ENCODE measurements at regions not wholly inside any gene's neighbourhood (a gene's known extent, or its start where the extent isn't known, plus 50 kb on each side); places are given as distances from the start of the nearest gene placed in this dataset.

DNA sequence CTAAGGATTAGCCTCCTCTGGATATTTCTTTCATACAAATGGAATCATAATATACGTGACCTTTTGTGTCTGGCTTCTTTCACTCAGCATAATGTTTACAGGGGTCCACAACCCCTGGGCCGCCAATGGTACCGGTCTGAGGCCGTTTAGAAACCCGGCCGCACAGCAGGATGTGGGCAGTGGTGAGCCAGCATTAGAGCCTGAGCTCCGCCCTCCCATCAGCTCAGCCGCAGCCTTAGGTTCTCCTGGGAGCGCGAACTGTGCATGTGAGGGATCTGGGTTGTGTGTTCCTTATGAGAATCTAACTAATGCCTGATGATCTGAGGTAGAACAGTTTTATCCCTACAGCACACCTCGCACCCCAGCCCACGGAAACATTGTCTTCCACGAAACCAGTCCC lies 229.7 kb downstream of the ICE1 start:
- no peak for DNase-seq (ENCODE audit: low read depth in 4 of 4, low spot score in 1 of 4)

- DNase-seq (ENCODE audit: low read depth in 4 of 4, low spot score in 1 of 4), result no peak
These were observed 228.5 kb downstream of the ICE1 start for GRCh38 chr5:5650949-5651348.

DNA sequence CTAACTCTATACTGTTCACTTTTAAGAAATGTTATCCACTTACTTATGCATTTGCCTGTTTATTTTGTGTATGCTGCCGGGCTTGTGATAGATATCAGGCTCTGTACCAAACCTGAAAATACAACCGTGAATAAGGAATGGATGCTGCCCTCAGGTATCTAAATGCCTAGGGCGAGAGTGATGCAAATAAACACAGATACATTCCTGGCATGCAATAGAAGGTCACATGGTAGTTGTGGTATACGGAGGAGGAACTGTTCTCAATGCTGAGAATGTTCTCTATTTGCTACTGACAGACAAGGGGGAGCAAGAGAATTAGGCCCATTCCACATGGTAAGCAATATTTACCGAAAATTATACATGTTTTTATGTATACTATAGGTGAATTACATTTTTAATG lies 227.8 kb downstream of the ICE1 start:
- no peak for DNase-seq (ENCODE audit: low read depth in 4 of 4, low spot score in 1 of 4)

DNA sequence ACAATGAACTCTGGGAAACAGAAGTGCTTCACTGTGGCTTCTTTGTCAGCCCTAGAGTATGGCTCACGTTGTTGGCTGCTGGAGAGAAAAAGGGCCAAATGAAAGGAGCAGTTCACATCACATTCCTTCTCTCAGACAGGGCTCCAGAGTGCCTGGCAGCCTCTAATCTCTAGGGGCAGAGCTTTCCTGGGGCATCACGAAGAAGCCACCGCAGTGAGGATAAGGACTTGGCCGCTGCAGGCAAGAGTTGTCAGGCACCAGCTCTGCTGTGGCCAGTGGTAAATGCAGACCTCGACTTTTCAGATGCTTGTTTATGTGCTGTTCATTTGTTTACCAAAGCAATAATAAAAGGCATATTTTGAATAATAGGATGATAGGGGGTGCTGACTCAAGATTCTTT lies 227.2 kb downstream of the ICE1 start:
- no peak for DNase-seq (ENCODE audit: low read depth in 4 of 4, low spot score in 1 of 4)

GRCh38 chr5:5648694-5649093 lies 226.2 kb downstream of the ICE1 start:
- DNase-seq (ENCODE audit: low read depth in 4 of 4, low spot score in 1 of 4), result no peak

- DNase-seq (ENCODE audit: low read depth in 4 of 4, low spot score in 1 of 4), result no peak
These were observed 223.4 kb downstream of the ICE1 start for GRCh38 chr5:5645891-5646290.

DNA sequence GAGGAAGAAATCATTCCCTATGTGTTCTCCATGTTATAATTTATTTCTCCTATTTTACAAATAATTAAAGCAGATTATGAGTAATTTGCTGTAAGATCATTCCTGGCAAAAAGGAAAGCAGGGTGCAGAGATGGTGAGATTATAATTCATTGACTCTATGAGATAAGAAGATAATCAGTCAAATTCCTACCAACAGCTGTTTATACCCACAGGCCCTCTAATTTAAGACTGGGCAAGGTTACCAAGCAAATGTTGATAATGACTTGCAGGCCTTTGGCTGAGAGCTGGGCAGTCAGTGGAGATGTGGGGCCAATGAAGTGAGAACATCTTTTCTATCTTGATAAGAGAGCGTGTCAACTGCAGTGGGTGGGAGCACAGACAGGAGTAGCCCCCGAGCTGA lies 222.7 kb downstream of the ICE1 start:
- no peak for DNase-seq (ENCODE audit: low read depth in 4 of 4, low spot score in 1 of 4)

DNA sequence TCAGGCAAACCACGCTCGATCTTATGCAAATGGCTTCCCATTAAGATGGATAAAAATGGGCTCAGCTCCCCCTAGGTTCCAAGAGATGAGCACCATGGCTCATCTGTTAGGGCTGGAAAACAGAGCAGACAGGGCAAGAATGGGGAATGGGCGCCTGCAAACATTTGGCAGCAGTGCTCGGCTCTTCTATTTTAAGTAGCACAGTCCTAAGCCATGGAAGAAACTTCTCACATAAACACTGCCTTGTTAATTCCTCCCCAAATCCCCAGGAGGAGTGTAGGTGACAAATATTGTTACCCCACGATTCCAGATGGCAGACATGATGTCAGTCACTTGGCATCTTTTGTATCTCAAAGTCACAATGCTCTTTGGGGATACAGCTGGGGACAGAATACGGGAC lies 221.8 kb downstream of the ICE1 start:
- DNase-seq (ENCODE audit: low read depth in 4 of 4, low spot score in 1 of 4), result no peak

GRCh38 chr5:5643481-5643880 lies 221.0 kb downstream of the ICE1 start:
- no peak for DNase-seq (ENCODE audit: low read depth in 4 of 4, low spot score in 1 of 4)

DNA sequence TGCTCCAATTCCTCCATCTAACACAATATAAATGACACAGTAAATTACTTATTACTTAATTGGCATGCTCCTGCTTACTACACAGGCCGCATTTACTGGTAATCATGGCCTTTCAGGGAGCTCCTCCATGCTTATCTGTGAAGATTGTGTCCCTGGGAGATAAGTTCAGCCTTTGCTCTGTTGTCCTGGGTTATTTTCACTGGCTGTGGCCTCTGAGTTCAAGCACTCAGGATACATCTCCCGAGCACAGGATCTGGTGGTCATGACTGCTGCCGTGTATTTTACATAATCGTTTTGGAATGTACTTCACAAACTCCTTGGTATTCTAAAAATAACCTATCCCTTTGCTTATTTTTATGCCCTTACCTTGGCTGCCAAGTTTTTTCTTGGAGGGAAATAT lies 215.7 kb downstream of the ICE1 start:
- no peak for DNase-seq (ENCODE audit: low read depth in 4 of 4, low spot score in 1 of 4)

DNA sequence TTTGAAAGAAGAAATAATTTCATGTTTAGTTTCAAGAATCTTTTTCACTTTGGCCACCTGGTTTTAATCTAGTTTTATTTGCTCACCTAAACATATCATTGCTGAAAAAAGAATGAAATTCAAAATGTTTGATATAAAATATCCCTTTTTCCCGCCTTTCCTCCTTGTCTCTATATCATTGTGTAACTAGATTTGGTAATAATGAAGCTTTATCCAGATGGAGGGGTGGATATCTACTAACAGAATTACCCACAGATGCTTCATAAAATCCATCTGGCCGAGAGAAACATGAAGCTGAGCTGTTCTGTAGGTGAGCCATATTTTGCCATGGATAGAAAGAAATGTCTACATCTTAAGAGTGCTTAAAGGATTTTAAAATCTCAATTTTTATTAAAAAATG lies 214.7 kb downstream of the ICE1 start:
- no peak for DNase-seq (ENCODE audit: low read depth in 4 of 4, low spot score in 1 of 4)

GRCh38 chr5:5634817-5635216 lies 212.3 kb downstream of the ICE1 start:
- no peak for DNase-seq (ENCODE audit: low read depth in 4 of 4, low spot score in 1 of 4)

GRCh38 chr5:5633579-5633978 lies 211.1 kb downstream of the ICE1 start:
- DNase-seq (ENCODE audit: low read depth in 4 of 4, low spot score in 1 of 4), result no peak

GRCh38 chr5:5632678-5633077 lies 210.2 kb downstream of the ICE1 start:
- DNase-seq (ENCODE audit: low read depth in 4 of 4, low spot score in 1 of 4), result no peak

GRCh38 chr5:5629607-5629978 lies 207.1 kb downstream of the ICE1 start:
- DNase-seq (ENCODE audit: low read depth in 4 of 4, low spot score in 1 of 4), result no peak

GRCh38 chr5:5628866-5629606 lies 206.6 kb downstream of the ICE1 start:
- no peak for DNase-seq (ENCODE audit: low read depth in 4 of 4, low spot score in 1 of 4)

DNA sequence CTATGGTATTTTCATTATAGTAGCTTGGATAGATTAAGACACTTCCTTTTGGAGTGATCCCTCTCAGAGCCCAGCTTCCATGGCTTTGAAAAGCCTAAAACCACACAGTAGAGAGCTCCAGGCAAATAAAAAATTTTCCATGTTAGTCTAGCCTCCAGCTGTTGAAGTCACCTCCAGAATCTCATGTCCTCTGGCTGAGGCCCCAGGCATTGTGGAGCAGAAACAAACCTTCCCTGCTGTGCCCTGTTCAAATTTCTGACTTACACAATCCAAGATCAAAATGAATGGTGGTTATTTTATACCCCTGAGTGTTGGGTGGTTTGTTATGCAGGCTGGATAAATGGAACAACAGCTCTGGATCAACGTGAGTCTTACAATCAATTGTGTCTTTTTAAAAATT lies 203.9 kb downstream of the ICE1 start:
- DNase-seq (ENCODE audit: low read depth in 4 of 4, low spot score in 1 of 4), result no peak

GRCh38 chr5:5625491-5625890 lies 203.0 kb downstream of the ICE1 start:
- no peak for DNase-seq (ENCODE audit: low read depth in 4 of 4, low spot score in 1 of 4)

DNA sequence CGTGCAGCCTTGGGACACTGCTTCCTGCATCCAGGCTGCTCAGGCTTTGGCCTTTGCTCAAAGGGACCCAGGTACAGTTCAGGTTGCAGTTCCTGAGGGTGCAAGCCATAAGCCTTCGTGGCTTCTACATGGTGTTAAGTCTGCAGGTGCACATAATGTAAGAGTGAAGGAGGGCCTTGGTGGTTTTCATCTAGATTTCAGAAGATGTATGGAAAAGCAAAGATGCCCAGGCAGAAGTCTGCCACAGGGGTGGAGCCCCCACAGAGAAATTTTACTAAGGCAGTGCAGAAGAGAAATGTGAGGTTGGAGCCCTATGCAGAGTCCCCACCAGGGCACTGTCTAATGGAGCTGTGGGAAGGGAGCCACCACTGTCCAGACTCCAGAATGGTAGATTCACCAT lies 200.9 kb downstream of the ICE1 start:
- DNase-seq (ENCODE audit: low read depth in 4 of 4, low spot score in 1 of 4), result no peak

GRCh38 chr5:5622806-5623205 lies 200.3 kb downstream of the ICE1 start:
- DNase-seq (ENCODE audit: low read depth in 4 of 4, low spot score in 1 of 4), result no peak

GRCh38 chr5:5619546-5619945 lies 197.1 kb downstream of the ICE1 start:
- no peak for DNase-seq (ENCODE audit: low read depth in 4 of 4, low spot score in 1 of 4)

- DNase-seq (ENCODE audit: low read depth in 4 of 4, low spot score in 1 of 4), result no peak
These were observed 194.5 kb downstream of the ICE1 start for GRCh38 chr5:5617024-5617423.

GRCh38 chr5:5616247-5616895 lies 193.9 kb downstream of the ICE1 start:
- DNase-seq (ENCODE audit: low read depth in 4 of 4, low spot score in 1 of 4), result no peak
